HG03039 (cell line): ENCODE measurements at regions not wholly inside any gene's neighbourhood (a gene's known extent, or its start where the extent isn't known, plus 50 kb on each side); places are given as distances from the start of the nearest gene placed in this dataset.
"Not testable (repeated sequence)": the region's sequence is repeated elsewhere in the genome, so short reads cannot be mapped to it uniquely, and the experiment has no call there.

Source experiments
- ATAC-seq: cut with Tn5 transposase; IDR thresholded peaks from one replicate; pipeline ENCODE4 v1.9.1; 2021; ENCODE audit warnings: mild to moderate bottlenecking, moderate library complexity; ENCODE audit not compliant: unreplicated experiment

DNA sequence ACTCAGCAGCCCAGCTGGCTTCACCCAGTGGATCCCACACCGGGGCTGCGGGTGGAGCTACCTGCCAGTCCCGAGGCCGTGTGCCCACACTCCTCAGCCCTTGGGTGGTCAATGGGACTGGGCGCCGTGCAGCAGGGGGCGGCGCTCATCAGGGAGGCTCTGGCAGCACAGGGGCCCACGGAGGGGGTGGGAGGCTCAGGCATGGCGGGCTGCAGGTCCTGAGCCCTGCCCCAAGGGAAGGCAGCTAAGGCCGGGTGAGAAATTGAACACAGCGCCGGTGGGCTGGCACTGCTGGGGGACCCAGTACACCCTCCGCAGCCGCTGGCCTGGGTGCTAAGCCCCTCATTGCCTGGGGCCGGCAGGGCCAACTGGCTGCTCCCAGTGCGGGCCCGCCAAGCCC is 1017.1 kb upstream of the FLRT2 start:
- not testable (repeated sequence) for ATAC-seq

DNA sequence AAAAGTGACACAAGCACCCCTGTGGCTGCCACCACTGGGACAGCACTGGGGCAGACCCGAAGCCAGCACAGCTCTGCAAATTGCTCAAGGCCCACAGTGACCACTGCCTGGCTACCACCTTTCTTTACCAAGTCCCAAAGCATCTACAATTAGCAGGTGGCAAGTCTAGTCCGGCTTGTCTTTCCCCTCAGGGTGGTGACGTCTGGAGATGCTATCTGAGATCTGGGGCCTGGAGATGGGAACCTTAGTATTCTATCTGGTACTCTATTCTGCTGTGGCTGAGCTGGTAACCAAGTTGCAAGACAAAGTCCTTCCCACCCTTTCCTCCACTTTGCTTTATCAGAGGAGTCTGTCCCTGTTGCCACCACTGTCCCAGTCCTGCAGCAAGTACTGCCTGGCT is 1010.1 kb upstream of the FLRT2 start:
- no peak for ATAC-seq

DNA sequence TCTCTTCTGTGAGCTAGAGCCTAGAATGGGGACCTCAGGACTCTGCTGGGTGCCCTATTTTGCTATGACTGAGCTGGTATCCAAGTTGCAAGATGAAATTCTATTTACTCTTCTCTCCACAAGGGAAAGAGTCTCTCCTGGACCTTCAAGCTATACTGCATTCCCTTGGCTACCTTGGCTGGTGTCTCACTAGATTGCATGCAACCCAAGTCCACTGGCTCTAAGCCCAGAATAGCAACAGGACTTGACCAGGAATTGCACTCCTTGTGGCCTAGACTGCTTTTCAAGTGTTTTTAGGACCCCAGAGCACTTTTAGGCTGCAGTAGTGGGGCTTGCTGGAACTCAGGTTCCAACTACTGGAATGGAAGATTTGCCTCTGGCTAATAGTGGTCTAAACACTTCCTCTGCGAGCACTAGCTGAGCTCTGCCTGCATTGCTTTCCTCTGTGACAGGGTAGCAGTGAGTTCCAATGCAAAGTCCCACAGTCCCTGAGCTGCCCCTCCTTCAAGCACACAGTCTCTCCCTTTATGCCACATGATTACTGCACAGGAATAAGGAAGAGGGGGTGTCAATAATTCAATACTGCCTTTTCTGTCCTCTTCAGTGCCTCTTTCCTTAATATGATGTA is 1009.1 kb upstream of the FLRT2 start:
- no peak for ATAC-seq

DNA sequence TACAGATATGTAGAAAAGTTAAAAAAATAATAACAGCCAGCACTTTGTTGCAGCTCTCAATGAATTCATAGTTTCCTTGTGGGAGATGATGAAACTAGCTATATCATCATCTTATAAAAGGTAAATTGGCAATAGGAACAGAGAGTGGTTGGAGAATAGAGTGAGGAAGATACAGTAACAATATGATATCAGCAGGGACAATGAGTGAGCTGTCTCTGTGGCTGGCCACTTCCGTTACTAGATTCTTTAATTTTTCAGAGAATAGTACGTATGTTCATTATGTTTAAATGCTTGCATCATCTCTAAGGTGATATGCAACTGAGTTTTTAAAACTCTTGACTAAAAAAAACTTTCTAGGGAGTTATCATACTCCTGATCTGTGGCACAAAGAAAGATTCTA is 1006.2 kb upstream of the FLRT2 start:
- ATAC-seq = no peak

DNA sequence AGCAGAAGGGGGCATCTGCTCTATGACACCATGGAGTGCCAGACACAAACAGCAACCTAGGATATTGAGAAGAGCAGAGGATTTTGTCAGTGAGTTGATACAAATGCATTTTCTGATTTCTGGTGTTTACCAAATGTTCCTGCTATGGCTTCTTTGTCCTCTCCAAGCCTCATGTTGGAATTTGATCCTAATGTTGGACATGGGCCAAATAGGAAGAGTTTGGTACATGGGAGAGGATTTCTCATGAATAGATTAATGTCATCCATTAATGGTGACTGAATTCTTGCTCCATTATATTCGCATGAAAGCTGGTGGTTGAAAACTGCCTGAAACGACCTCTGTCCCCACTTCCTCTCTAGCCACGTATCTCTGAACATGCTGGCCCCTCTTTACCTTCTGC is 1002.2 kb upstream of the FLRT2 start:
- ATAC-seq = no peak

DNA sequence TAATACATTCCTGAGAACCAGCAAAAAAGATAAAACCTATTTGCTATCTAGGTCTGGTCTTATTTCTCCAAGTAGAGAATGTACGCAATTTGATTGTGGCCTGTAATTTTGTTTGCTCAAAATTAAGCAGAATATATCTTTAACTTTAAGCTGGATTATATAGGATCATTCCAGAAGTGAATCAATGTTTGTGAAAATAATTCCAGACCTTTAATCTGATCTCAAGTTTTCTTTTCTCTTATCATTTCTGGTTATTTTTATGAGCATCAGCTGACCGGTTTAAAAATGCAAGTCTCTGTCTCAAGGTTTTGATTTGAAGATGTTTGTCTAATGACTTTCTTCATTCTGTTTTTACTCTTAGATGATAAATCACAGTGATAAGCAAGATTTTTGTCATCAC is 997.9 kb upstream of the FLRT2 start:
- no peak for ATAC-seq

DNA sequence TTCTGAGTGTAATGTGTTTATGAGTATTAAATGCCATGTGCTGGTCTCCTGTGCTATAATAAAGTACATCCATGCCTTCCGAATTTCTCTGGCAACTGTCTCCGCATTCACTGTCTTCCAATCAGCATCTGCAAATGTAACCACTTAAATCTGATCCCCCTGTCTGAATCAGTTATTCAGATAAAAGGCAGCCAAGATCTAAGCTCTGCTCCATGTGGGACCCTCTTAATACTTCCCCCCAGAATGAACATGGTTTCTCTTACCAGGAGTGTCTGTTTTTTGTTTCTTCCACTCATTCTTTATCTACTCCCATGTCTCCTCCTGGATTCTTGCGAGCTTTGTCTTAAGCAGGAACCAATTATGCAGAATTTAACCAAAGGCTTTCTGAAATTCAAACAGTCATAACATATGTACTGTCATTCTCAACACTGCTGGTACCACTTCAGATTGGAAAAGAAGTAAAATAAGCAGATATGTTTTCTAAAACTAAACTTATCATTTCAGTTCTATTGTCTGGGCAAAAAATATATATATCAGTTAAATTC is 996.7 kb upstream of the FLRT2 start:
- ATAC-seq = no peak

DNA sequence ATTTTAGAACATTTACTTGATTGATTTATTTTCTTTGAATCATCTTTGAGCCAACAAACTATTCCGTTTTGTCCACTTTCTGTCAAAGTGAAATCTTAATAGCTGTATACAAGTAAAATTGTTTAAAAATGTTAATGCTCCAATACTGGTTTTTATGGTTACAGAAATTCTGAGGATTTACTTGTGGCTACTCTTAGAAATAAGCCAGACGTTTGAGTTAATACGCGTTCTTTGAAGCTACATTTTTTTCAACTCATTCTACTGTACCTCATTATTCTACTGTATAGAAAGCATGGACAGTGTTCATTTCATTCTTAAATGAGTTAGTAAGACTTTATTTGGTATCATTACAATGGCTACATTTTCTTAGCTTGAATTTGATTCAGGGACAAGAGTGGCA is 996.2 kb upstream of the FLRT2 start:
- no peak for ATAC-seq

DNA sequence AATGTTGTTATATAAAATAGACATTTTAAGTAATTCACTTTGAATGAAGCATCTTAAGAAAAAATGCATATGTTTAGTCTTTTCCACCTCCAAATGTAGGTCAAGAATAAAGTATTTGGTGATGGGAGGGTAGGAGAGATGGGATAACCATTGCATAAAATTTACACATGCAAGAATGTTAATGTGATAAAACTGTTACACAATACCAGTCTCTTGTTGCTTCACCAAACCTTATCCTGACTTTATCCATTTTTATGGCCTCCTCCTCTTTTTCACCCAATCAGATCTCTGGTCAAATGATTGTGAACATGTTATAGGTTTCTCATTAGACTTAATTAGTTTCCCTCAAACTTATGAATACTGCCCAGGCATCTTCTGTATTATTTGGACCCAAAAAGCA is 994.5 kb upstream of the FLRT2 start:
- ATAC-seq = no peak

DNA sequence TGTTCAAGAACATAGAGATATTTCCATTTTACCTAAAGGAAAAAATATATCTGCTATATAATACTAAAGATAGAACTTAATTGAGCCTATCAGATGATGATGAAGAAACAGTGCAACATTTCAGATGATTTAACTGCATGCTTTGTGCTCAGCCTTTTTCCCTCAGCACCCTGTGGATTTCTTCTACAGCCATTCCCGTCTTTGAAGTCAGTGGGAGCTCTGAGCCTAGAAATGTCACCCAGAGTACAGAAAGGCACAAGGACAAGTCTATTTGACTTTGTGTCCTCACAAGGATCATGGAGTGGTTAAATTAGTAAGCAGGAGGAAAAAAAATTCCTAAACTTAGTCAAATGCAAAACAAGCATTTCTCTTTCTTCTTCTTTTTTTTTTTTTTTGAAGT is 994.0 kb upstream of the FLRT2 start:
- no peak for ATAC-seq

DNA sequence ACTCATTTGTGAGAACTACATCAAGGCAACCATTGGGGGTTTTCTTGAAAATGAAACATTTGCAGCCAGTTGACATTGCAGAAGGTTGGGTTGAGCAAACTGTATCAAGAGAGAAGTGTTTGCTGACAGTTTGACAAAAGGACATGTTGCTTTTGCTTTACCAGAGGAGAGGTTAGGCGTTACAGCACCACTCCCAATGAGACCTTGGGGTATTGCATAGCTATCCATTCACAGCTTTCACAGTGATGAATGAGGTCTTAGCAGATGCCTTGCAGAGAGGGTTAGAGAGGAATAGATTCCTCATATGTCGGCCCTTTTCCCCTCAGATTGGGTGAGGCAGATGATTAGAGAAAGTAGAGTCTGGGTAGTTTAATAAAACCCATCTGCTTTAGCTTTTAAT is 988.9 kb upstream of the FLRT2 start:
- ATAC-seq = no peak

DNA sequence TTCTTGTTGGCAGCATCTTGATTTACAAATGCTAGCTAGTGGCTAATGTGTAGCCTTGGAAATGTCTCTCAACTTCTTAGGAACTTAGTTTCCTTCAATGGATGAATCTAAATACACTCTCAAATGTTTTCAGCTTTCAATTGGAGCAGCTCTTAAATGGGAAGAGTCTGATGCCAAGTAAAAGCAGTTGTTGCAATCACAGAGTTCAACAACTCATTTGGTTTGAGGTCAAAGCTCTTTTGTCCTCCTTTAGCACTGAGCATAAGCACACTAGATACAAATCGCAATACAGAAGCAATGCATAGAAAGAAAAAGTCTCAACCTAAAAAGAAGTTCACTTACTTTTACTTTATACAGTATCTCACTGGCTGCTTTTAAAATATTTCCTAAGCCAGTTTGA is 986.1 kb upstream of the FLRT2 start:
- no peak for ATAC-seq

DNA sequence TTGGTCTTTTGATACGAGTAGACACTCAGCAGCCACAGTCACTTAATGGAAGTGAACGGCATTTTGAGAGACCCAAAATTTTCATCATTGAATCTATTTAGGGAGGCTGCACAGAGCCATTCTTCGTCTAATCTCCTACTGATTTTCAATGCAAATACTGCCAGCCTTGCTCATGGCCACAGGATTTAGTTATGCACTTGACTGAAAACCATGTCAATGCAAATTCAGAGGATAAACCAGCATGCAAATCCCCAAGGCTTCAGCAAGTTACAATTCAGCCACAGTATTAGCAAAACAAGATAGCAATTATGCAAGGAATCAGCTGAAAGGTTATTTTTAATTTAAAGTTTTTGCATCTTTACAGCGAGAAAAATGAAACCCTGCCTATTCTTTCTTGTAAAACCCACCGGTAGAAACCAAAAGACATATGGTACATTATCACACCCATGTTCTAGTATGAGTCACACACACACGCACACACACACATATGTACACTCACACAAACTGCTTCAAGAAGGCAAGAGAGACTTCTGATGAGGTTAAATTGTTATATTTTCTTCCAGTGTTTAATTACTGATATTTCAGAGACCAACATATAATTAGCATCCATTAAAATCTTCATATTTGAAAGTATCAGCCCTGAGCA is 985.3 kb upstream of the FLRT2 start:
- ATAC-seq = no peak

DNA sequence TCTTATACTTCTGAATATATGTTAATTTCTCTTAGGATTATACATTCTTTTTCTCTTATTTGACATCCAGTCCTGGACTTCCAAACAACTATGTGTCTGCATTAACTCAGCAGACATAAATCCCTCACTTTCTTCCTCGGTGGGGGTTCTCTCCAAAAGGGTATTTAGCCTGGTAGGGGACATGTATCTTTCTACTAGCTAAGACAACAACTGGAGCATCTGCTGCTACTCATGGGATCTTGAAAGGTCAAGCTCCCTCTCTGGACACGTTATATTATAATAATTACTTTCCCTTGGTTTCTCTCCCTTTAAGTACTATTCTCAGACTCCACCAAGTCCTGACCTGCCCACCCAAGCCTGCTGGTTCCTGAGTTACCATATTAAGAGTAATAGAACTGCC is 983.7 kb upstream of the FLRT2 start:
- ATAC-seq = no peak

DNA sequence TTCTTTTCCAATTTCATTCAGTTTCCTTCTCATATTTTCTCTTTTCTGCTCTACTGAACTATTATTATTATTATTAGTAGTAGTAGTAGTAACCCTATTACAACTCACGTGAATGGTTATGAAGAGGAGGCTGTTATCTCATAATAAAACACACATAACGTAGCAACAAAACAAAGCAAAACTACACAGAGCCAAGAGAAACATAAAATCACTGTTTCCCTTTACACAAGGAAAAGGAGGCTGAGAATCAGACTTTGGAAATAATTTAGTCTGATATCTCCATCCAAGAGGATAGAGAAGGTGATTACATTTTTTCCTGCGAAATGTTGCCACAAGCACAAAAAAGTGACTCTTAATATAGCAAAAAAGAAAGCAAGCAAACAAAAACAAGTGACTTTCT is 975.8 kb upstream of the FLRT2 start:
- no peak for ATAC-seq

DNA sequence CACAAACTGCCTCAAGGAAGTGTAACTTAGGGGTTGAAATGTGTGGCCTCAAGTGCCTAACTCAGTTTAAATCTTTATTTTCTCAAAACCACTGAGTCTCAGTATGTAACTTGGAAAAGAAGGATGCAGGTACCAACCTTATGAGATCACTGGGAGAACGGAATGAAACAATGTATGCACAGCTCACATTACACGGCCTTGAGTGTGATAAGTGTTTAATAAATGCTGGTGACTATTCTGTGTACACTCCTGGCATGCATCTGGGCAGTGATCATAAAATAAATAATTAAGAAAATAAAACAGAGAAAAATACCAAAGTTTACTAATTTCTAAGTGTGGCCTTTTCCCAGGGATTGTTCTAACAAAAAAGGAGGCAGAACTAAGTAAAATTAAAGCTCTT is 974.5 kb upstream of the FLRT2 start:
- no peak for ATAC-seq

DNA sequence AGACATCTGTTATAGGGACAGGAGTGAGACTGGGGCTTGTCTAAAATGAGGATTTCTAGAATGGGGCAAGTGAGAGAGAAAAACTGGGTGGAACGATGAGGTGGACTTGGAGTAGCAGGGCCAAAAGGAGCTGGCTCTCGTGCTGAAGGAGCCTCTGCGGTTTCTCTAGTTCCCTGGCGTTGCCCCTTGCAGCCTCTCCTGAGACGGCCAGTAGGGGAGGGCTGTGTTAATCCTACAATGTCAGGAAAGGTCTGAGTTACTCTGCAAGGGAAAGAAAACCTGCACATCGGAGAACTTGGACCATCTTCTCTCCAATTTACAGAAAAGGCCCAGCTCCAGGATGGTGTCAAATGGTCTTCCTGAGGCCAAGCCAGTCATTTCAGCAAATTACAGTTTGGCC is 963.8 kb upstream of the FLRT2 start:
- ATAC-seq = no peak

DNA sequence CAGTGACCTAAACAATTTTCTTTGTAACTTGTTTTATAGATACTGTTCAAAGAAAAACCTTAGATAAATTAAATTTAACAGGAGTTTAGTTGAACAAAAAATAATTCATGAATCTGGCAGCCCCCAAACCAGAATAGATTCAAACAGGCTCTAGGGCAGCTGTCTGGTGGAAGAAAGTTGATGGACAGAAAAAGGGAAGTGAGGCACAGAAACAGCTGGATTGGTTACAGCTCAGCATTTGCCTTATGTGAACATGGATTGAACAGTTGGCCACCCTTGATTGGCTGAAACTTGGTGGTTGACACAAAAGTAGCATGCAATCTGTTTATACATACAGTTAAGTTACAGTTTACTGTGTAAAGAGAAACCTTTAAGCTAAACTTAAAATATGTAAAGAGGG is 954.3 kb upstream of the FLRT2 start:
- no peak for ATAC-seq

DNA sequence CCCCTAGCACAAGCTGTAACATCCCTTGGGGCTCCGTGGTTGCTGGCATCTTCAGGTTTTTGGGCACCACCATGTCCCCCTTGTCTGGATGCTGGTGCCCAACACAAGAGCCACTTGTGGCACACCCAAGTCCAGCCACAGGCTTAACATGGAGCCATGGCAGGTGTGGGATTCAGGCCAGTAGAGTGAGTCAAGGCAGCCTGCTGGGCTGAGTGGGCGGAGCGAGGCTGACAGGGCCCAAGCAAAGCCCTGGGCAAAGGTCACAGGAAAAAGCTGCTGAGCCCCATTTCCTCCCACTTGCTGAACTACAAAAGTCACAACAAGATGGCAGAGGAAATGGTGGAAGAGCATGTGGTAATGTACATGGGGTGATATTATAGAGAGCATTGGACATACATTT is 950.7 kb upstream of the FLRT2 start:
- no peak for ATAC-seq

DNA sequence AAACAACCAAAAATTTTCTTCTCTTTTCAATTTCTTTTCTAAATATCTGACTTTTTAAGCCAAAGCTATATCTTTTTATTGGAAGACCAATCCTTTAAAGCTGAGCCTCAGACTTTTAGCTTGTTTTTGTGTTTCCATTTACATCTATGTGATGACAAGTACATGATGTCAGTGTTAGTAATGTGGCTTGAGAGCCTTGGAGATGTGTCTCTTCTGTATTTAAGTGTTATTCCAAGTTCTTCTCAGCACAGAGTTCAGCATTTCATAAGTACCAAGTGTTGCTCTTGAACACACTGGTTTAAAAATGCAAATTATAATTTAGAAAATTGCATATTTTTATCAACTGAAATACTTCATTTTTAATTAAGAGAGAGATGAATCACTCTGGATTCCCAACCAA is 948.9 kb upstream of the FLRT2 start:
- no peak for ATAC-seq

DNA sequence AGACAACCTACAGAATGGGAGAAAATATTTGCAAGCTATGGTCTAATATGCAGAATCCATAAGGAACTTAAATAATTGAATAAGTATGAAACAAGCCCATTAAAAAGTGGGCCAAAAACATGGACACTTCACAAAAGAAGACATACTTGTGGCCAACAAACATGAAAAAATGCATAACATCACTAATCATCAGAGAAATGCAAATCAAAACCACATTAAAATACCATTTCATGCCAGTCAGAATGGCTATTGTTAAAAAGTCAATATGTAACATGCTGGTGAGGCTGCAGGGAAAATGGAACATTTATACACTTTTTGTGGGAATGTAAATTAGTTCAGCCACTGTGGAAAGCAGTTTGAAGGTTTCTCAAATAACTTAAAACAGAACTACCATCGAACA is 945.4 kb upstream of the FLRT2 start:
- ATAC-seq = no peak

DNA sequence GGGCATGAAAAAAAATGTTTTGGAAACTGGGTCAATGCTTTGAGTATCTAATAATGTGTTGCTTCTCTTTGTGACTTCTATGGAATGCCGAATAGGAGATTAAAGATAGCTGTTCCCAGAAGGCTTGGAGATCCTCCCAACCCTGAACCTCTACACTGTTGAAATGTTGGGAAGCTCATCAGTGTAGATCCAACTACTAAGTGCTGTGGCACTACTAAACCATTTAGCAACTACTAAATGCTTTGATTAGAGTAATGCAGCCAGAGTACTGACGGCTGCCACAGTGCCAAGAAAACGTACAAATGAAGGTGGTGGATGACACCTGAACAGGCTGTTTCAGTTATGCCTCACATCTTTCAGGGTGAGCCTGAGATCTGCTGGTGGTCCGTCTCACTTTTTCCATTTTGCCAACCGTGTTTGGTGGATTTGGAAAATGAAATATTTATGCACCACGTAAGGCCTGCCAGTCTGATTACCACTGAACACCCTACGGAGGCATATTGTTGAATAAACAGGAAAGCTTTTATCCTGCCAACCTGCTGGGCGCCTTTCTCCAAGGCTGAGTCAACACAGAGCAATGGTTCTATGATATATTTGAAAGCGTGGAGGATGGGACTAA is 938.0 kb upstream of the FLRT2 start:
- ATAC-seq = no peak
